Gastroesophageal sphincter (tissue), 3 donors: ENCODE measurements at regions not wholly inside any gene's neighbourhood (a gene's known extent, or its start where the extent isn't known, plus 50 kb on each side); places are given as distances from the start of the nearest gene placed in this dataset.

ENCODE experiments used
- POLR2A ChIP-seq, 2 donors: fragments of 450-650 bp; IDR thresholded peaks; one replicate each; pipeline ENCODE4 v1.6.1; 2017; ENCODE audit warnings: antibody characterized with exemption in 2 of 2, mild to moderate bottlenecking in 2 of 2, moderate library complexity in 1 of 2
- TF ChIP-seq, protein P1 (sequence below), 4 experiments: fragments of 200-600 bp in 2 of 4; fragments of 450-650 bp in 2 of 4; sonication (generic) in 1 of 4; IDR thresholded peaks; one replicate each; pipeline ENCODE4 v1.5.1; 2017 to 2019; ENCODE audit warnings: antibody characterized with exemption in 4 of 4, mild to moderate bottlenecking in 2 of 4, moderate library complexity in 2 of 4

DNA sequence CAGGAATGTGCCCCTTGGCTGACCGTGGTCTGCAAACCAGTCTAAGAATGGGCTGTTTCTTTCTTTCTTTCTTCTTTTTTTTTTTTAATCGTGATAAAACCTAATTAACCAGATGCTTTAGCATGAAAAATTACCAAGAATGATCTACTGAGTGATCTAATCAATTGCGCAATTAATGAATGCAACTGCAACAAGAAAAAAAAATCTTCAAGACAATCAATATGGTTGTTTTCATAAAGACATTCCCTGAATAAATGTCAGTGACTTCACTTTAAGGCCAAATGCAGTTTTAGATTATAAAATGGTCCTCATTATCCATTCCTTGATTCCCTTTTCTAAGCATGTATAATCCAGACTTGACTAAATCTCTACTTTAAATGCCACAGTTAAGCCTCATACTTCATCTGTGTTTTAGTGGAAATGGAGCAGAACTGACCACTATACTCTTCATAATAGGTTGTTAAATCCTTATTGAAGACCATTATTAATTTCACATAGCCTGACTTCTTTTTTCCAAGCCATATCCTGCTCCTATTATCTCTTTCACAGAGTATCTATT, 51.6 kb upstream of the SETD7 start:
- TF ChIP-seq, protein P1, sequence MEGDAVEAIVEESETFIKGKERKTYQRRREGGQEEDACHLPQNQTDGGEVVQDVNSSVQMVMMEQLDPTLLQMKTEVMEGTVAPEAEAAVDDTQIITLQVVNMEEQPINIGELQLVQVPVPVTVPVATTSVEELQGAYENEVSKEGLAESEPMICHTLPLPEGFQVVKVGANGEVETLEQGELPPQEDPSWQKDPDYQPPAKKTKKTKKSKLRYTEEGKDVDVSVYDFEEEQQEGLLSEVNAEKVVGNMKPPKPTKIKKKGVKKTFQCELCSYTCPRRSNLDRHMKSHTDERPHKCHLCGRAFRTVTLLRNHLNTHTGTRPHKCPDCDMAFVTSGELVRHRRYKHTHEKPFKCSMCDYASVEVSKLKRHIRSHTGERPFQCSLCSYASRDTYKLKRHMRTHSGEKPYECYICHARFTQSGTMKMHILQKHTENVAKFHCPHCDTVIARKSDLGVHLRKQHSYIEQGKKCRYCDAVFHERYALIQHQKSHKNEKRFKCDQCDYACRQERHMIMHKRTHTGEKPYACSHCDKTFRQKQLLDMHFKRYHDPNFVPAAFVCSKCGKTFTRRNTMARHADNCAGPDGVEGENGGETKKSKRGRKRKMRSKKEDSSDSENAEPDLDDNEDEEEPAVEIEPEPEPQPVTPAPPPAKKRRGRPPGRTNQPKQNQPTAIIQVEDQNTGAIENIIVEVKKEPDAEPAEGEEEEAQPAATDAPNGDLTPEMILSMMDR (IDR thresholded peaks at IDR 0.05) = no peak
- TF ChIP-seq POLR2A (IDR thresholded peaks at IDR 0.05) = no peak
